Right ventricle myocardium superior (tissue), 1 donor: ENCODE measurements at regions not wholly inside any gene's neighbourhood (a gene's known extent, or its start where the extent isn't known, plus 50 kb on each side); places are given as distances from the start of the nearest gene placed in this dataset.

Experiments
- ATAC-seq: fragments of 200-7000 bp; cut with Tn5 transposase; one replicate; pipeline ENCODE4 v1.9.1; 2020; ENCODE audit warnings: mild to moderate bottlenecking; ENCODE audit not compliant: poor library complexity
- DNase-seq: peaks from one replicate; pipeline ENCODE4 v3.0.0-alpha.2; 2020
- intact Hi-C: fragments of 100-400 bp; cut with DNase I; formaldehyde crosslinking; loops from one replicate; pipeline ENCODE4 v1.11.2; 2022
- donor health status: DM: no; HTN: yes; CAD: no; lungs with severe emphysema.

DNA sequence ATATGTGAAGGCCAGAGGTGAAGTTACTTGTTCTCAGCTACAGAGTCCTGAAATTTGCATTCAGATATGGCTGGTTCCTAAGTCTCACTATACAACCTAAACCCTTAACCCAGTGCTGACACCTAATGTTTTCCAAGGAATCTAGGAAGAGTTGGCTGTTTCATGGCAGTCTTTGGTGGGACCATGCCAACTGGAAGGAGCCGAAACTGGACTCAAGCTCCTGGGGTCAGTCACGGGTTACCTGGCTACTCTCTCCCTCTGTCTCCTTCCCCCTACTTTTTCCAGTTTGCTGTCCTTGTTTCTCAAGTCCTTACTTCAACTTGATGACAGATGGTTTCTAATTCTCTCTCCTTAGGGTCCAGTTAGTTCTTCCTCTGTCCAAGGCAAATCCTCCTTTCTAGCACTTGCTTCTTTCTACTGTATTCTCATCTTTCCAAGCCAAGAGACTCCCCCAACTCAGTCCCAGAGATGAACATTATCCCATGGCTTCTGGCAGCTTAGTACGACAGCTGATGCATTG, 88.6 kb upstream of the COL6A5 start:
- no peak for DNase-seq
- intact Hi-C loops = no loop called here
- no peak for ATAC-seq

DNA sequence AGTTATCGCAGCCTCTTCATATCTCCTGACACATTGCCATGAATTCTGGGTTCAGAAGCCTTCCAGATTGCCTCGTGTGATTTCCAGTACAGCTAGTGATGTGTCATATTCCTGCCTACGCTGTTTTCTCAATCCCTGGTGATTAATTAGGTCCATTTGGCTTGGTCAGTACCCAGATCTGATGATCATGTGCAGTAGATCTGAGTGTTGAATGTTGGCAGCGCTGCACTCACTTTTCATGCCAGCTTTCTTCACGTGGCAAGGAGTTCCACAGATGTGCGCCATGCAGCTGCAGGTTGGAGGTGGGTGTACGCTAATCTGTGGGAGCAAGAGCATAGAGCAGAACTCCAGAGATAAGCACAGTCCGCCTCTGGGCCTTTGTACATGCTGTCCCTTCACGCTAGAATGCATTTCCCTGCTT, 86.9 kb upstream of the COL6A5 start:
- ATAC-seq = peak; percentile 72
- peak; percentile 50 for DNase-seq
- intact Hi-C loops = no loop called here

DNA sequence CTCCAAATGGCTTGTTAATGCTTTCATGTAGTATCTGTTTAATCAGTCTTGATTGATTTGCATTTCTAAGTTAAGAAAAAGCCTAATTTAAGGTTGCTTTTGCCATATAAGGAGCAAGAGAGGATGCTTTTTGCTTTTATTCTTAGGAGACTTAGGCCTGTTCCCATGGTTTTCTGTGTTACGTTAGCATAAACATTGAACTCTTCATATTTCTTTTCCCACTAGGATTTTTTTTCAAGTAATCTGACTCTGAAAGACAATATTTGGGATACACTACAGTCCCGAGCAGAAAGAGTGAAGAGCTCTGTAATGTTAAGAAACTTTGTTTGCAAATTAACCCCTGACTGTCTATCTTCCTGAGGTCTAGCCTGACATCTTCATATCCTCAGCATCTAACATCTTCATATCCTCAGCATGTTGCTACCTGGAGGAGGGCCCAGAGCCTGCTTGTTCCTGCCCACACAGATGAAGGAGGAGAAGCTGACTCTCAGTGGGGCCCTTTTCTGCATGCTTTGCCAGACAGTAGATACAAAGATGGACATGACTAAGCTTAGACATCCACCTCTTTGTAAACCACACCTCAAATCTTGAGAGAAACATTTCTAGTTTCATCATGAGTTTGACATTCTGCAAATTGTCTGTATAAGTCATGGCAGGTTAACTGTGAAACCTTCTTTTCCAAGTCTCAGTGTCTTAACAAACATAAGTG, 86.2 kb upstream of the COL6A5 start:
- DNase-seq (no peak), ATAC-seq (no peak)
- intact Hi-C loops = no loop called here

DNA sequence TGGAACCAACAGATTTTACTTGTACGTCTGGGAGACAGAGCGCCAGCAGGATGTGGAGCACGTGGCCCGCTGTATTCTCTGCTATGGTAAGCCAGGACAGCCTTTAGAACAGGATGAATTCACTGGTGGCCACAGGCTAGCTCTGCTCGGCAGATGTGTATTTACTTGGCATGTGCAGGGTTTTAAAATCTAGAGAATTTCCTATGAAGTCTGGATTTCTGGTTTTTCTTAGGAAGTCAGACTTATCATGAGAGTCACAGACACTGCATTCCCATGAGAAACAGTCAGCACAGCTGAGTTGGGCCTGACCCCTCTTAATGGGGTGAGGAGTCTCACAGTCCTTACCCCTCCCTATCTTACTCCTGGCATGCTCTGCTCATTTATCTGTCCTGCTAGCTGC, 84.6 kb upstream of the COL6A5 start:
- ATAC-seq (peak; percentile 48), DNase-seq (no peak)
- intact Hi-C loops = no loop called here

DNA sequence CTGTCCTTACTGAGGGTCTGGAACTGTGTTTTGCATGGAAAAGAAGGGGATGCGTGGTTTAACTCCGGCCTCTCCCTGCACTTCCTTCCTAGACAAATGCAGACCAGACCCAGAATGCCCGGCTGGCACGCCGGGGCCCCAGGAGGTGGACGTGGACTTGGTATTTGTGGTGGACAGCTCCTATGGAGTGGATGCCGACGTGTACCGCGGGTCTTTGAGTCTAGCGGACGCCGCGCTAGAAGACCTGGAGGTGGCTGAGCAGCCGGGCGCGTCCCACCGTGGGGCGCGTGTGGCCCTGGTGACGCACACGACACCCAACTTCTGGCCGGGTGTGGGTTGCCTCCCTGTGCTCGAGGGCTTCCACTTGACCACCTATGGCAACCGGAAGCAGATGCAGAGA, 81.8 kb upstream of the COL6A5 start:
- intact Hi-C loops = no loop called here
- DNase-seq (no peak), ATAC-seq (no peak)

DNA sequence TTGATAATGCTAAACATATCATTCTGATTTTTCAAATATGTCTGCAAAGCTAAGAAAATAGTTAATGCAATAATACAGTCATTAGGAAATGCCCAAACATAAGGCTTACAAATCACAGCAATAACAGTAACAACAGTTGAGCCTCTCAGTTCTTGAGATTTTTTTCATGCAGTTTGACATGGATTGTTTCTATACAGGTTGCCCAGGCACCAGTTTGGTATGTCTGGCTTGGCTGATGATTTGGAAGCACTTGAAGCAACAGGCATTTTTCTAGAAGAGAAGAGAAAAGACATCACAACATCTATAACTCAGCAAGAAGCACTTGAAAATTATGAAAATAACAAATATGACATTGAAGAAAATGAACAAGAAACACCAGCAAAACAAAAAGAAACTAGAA, 78.7 kb upstream of the COL6A5 start:
- ATAC-seq (no peak), DNase-seq (no peak)
- intact Hi-C loops = no loop called here

DNA sequence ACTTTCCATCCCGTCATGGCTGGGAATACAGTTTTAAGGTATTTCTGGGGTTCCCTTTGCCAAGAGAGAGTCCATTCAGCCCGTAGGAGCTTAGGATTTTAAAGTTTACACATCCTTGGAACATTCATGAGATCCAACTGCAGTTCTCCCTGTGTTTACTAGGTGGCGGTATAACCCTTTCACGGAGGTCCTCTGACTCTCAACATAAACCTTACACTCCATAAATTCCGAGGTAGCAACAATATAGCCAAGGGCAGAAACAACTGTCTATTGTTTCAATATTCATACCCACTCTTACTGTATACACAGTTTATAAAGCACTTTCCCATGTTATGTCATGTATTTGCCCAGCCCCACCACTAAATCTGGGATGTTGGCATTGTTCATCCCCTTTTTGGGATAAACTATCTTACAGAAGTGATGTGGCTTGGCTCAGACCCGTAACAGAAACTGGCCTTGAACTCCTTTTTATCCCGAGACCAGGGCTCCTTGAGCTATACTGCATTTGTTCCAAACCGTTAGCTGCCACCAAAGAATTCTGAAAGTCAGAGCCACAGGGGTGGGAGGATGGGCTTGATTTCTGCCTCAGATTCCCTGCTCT, 69.2 kb upstream of the COL6A5 start:
- intact Hi-C loops = no loop called here
- ATAC-seq (no peak), DNase-seq (no peak)

DNA sequence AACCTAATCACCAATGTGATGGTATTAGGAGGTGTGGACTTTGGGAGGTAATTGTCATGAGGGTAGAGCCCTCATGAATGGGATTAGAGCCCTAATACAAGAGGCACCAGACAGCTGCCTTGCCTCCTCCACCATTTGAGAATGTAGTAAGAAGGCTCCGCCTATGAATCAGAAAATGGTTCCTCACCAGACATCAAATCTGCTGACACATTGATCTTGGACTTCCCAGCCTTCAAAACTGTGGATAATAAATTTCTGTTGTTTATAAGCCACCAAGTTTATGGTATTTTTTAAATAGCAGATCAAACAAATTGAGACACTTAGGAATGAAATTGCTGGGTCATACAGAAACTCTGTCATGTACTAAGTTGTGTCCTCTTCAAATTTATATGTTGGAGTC, 56.8 kb upstream of the COL6A5 start:
- no peak for ATAC-seq
- no peak for DNase-seq
- intact Hi-C loops = no loop called here

DNA sequence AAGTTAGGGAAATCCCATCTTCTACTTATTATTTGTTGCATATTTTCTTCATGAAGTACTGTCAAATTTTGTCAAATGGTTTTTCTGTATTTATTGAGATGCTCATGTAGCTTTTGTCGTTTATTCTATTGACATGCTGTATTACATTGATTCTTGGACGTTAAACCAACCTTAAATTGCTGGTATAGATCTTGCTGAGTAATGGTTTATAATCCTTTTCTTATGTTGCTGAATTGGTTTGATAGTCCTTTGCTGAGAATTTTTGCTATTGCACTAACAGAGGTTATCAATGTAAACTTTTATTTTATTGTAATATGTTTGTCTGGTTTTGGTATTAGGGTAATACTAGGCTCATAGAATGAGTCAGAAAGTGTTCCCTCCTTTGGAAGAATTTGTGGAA, 54.3 kb upstream of the COL6A5 start:
- ATAC-seq = no peak
- intact Hi-C loops = no loop called here
- DNase-seq = no peak

DNA sequence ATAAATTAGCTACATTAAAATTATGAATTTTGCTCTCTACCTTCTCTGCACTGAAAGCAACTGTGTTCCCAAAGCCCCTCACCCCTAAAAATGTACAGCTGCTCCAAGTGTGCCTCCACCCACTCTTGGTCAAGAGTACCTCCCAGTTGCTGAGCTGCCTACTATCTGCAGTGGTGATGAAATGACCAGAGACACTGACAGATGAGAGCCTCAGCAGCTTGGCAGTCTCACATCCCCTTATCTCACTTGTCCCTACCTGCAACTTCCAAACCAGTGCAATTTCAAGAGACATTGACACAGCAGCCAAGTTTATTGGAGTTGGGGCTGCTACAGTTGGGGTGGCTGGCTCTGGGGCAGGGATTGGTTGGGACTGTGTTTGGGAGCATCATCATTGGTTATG, 52.2 kb upstream of the COL6A5 start:
- intact Hi-C loops = no loop called here
- DNase-seq (no peak), ATAC-seq (no peak)
